H1 (cell line): ENCODE measurements at regions not wholly inside any gene's neighbourhood (a gene's known extent, or its start where the extent isn't known, plus 50 kb on each side); places are given as distances from the start of the nearest gene placed in this dataset.

ENCODE experiments used
- CTCF ChIA-PET: fragments of 300-600 bp; sonication (Branson Sonifier 250); formaldehyde crosslinking; loops from one replicate; lab custom pipeline; 2021; ENCODE audit not compliant: partially characterized antibody; lab: Charles Lee
- POLR2A ChIA-PET: fragments of 300-600 bp; sonication (Branson Sonifier 250); formaldehyde crosslinking; loops from one replicate; lab custom pipeline; 2021; ENCODE audit warnings: inconsistent platforms; ENCODE audit not compliant: partially characterized antibody; lab: Charles Lee
- DNase-seq, 2 experiments: peaks; one replicate each; pipeline versions ENCODE4 v3.0.0 to v3.0.0-alpha.2; 2010 to 2022; ENCODE audit warnings: low spot score in 2 of 2, low read depth in 1 of 2, mixed read lengths in 1 of 2
- FAIRE-seq: peaks from 2 replicates; lab custom pipeline; 2011; peaks lifted over from hg19 to GRCh38; lab: Jason Lieb, UNC
- H2AFZ ChIP-seq: 2 replicates; pipeline ENCODE4 v1.8.1; 2012; ENCODE audit warnings: low read length, inconsistent platforms
- H2AK5ac ChIP-seq: 2 replicates; pipeline ENCODE4 v1.6.1; 2013; ENCODE audit warnings: low read depth, low read length
- H2BK120ac ChIP-seq: replicated peaks from 2 replicates; pipeline ENCODE3; 2013; ENCODE audit warnings: low read depth, low read length, inconsistent platforms
- H2BK12ac ChIP-seq: 2 replicates; pipeline ENCODE4 v1.6.1; 2013; ENCODE audit warnings: low read depth, low read length
- H2BK15ac ChIP-seq: 2 replicates; pipeline ENCODE4 v1.6.1; 2013; ENCODE audit warnings: low read length
- H2BK20ac ChIP-seq: 2 replicates; pipeline ENCODE4 v1.6.1; 2013; ENCODE audit warnings: low read length
- H2BK5ac ChIP-seq: 2 replicates; pipeline ENCODE4 v1.6.1; 2013; ENCODE audit warnings: low read depth, low read length
- H3K14ac ChIP-seq: 2 replicates; pipeline ENCODE4 v1.6.1; 2013; ENCODE audit warnings: inconsistent platforms; ENCODE audit not compliant: insufficient read length
- H3K18ac ChIP-seq: 2 replicates; pipeline ENCODE4 v1.6.1; 2013; ENCODE audit warnings: low read length; ENCODE audit errors: extremely low read depth
- H3K23ac ChIP-seq: 2 replicates; pipeline ENCODE4 v1.6.1; 2013; ENCODE audit warnings: inconsistent platforms; ENCODE audit not compliant: insufficient read length
- H3K23me2 ChIP-seq: 2 replicates; pipeline ENCODE4 v1.6.1; 2013; ENCODE audit warnings: low read depth, low read length
- H3K27ac ChIP-seq: 2 replicates; pipeline ENCODE4 v1.6.1; 2011; ENCODE audit warnings: low read depth, low read length, inconsistent platforms
- H3K27me3 ChIP-seq, 4 experiments: replicated peaks in 1 of 4; 1 replicate in 1 of 4; 2 replicates in 3 of 4; pipeline versions ENCODE4 v1.6.1 to v1.8.1; 2011 to 2013; ENCODE audit warnings: low read length in 3 of 4, mild to moderate bottlenecking in 3 of 4, inconsistent platforms in 2 of 4, mixed read lengths in 2 of 4, moderate library complexity in 1 of 4; ENCODE audit not compliant: control insufficient read depth in 3 of 4, insufficient read depth in 3 of 4; ENCODE audit errors: extremely low read depth in 1 of 4
- H3K36me3 ChIP-seq, 4 experiments: 2 replicates each; pipeline versions ENCODE4 v1.6.1 to v1.8.1; 2011 to 2013; ENCODE audit warnings: mild to moderate bottlenecking in 4 of 4, low read length in 3 of 4, moderate library complexity in 2 of 4, control low read depth in 1 of 4, inconsistent platforms in 1 of 4; ENCODE audit not compliant: insufficient read depth in 4 of 4, control insufficient read depth in 2 of 4
- H3K4ac ChIP-seq: replicated peaks from 2 replicates; pipeline ENCODE3; 2013; ENCODE audit warnings: low read length, low read depth, mixed read lengths, inconsistent platforms; ENCODE audit not compliant: insufficient read length
- H3K4me1 ChIP-seq, 4 experiments: replicated peaks in 1 of 4; 1 replicate in 1 of 4; 2 replicates in 3 of 4; pipeline versions ENCODE4 v1.6.1 to v1.8.1; 2011 to 2013; ENCODE audit warnings: low read length in 3 of 4, inconsistent platforms in 2 of 4, mixed read lengths in 1 of 4; ENCODE audit not compliant: insufficient read depth in 4 of 4, control insufficient read depth in 3 of 4
- H3K4me2 ChIP-seq, 2 experiments: 2 replicates each; pipeline versions ENCODE4 v1.6.1 to v1.8.1; 2011 to 2013; ENCODE audit warnings: low read depth in 2 of 2, low read length in 2 of 2, control low read depth in 1 of 2, inconsistent platforms in 1 of 2, mild to moderate bottlenecking in 1 of 2; ENCODE audit not compliant: insufficient read depth in 1 of 2
- H3K4me3 ChIP-seq, 4 experiments: fragments of 200-600, 300-600 bp in 1 of 4; sonication (generic), shearing (Covaris generic), sonication (Bioruptor Twin) in 1 of 4; 2 replicates each; pipeline versions ENCODE4 v1.5.1 to v1.8.1; 2011 to 2016; ENCODE audit warnings: low read length in 4 of 4, low read depth in 3 of 4, control low read depth in 2 of 4, inconsistent platforms in 2 of 4, mild to moderate bottlenecking in 2 of 4, mixed read lengths in 1 of 4, moderate library complexity in 1 of 4; ENCODE audit not compliant: insufficient read depth in 2 of 4; ENCODE audit errors: extremely low read depth in 1 of 4
- H3K56ac ChIP-seq: replicated peaks from 2 replicates; pipeline ENCODE3; 2013; ENCODE audit warnings: low read depth, mild to moderate bottlenecking, mixed read lengths, low read length, inconsistent platforms; ENCODE audit not compliant: insufficient read length
- H3K79me1 ChIP-seq: 2 replicates; pipeline ENCODE4 v1.6.1; 2013; ENCODE audit warnings: low read depth, low read length, control low read depth
- H3K79me2 ChIP-seq, 2 experiments: 2 replicates each; pipeline versions ENCODE4 v1.6.1 to v1.8.1; 2012 to 2013; ENCODE audit warnings: low read length in 2 of 2, mild to moderate bottlenecking in 2 of 2, inconsistent platforms in 1 of 2; ENCODE audit not compliant: insufficient read depth in 2 of 2, control insufficient read depth in 1 of 2
- H3K9ac ChIP-seq, 4 experiments: replicated peaks in 1 of 4; 1 replicate in 1 of 4; 2 replicates in 3 of 4; pipeline versions ENCODE4 v1.6.1 to v1.8.1; 2011 to 2013; ENCODE audit warnings: low read depth in 3 of 4, low read length in 3 of 4, control low read depth in 2 of 4, mild to moderate bottlenecking in 2 of 4, moderate library complexity in 2 of 4, inconsistent platforms in 1 of 4; ENCODE audit errors: extremely low read depth in 1 of 4
- H3K9me3 ChIP-seq, 2 experiments: 2 replicates each; pipeline versions ENCODE4 v1.6.1 to v1.8.1; 2012 to 2013; ENCODE audit warnings: mild to moderate bottlenecking in 2 of 2, moderate library complexity in 2 of 2, control low read depth in 1 of 2, inconsistent platforms in 1 of 2, low read depth in 1 of 2, low read length in 1 of 2, mixed read lengths in 1 of 2; ENCODE audit not compliant: insufficient read depth in 2 of 2
- H4K20me1 ChIP-seq, 2 experiments: replicated peaks in 1 of 2; 2 replicates each; pipeline versions ENCODE3 to v1.8.1; 2011 to 2013; ENCODE audit warnings: inconsistent platforms in 2 of 2, low read length in 2 of 2, mild to moderate bottlenecking in 1 of 2; ENCODE audit not compliant: insufficient read depth in 2 of 2, control insufficient read depth in 1 of 2
- H4K5ac ChIP-seq: 2 replicates; pipeline ENCODE4 v1.6.1; 2013; ENCODE audit warnings: low read length, low read depth, mixed read lengths, inconsistent platforms; ENCODE audit not compliant: insufficient read length
- H4K8ac ChIP-seq: 2 replicates; pipeline ENCODE4 v1.8.0; 2013; ENCODE audit warnings: mild to moderate bottlenecking, moderate library complexity, low read length, inconsistent platforms; ENCODE audit not compliant: insufficient read depth; ENCODE audit errors: extremely low read depth
- H4K91ac ChIP-seq: replicated peaks from 2 replicates; pipeline ENCODE3; 2013; ENCODE audit warnings: low read length, mixed read lengths, inconsistent platforms; ENCODE audit not compliant: insufficient read length
- BRCA1 ChIP-seq: IDR thresholded peaks from 2 replicates; pipeline ENCODE4 v1.6.1; 2012; ENCODE audit warnings: low read depth, low read length, improper control_type of control experiment
- EP300 ChIP-seq, 2 experiments: IDR thresholded peaks; 1 replicate in 1 of 2; 2 replicates in 1 of 2; pipeline ENCODE4 v1.6.1; 2011 to 2012; ENCODE audit warnings: low read depth in 2 of 2, low read length in 2 of 2, mild to moderate bottlenecking in 2 of 2, borderline replicate concordance in 1 of 2, inconsistent platforms in 1 of 2, moderate library complexity in 1 of 2
- GABPA ChIP-seq: IDR thresholded peaks from 2 replicates; pipeline ENCODE4 v1.6.1; 2011; ENCODE audit warnings: mild to moderate bottlenecking, low read length, moderate library complexity, borderline replicate concordance; ENCODE audit not compliant: insufficient read depth
- JUN ChIP-seq: IDR thresholded peaks from 2 replicates; pipeline ENCODE4 v1.6.1; 2011; ENCODE audit warnings: low read depth, mild to moderate bottlenecking, improper control_type of control experiment, low read length
- KDM4A ChIP-seq: IDR thresholded peaks from one replicate; pipeline ENCODE4 v1.7.1; 2012; ENCODE audit warnings: low read depth, mild to moderate bottlenecking, moderate library complexity, low read length, inconsistent platforms; ENCODE audit not compliant: severe bottlenecking
- KDM5A ChIP-seq: fragments of 200-600 bp; IDR thresholded peaks from 2 replicates; pipeline ENCODE4 v1.7.1; 2012; ENCODE audit warnings: mild to moderate bottlenecking, low read length, inconsistent platforms, mixed read lengths
- MAX ChIP-seq: IDR thresholded peaks from 2 replicates; pipeline ENCODE4 v1.6.1; 2012; ENCODE audit warnings: inconsistent platforms
- NANOG ChIP-seq: IDR thresholded peaks from 2 replicates; pipeline ENCODE4 v1.6.1; 2011; ENCODE audit warnings: low read length, low read depth, mild to moderate bottlenecking, inconsistent platforms; ENCODE audit not compliant: insufficient read depth, poor library complexity, severe bottlenecking
- RNF2 ChIP-seq: fragments of 200-900, 300-1000 bp; sonication (generic); IDR thresholded peaks from 2 replicates; pipeline ENCODE4 v1.7.1; 2016; ENCODE audit warnings: borderline replicate concordance, low read depth, mild to moderate bottlenecking, antibody characterized with exemption, low read length; ENCODE audit not compliant: poor library complexity, severe bottlenecking; ENCODE audit errors: missing control alignments
- TBP ChIP-seq: IDR thresholded peaks from 2 replicates; pipeline ENCODE4 v1.6.1; 2011; ENCODE audit warnings: low read depth, low read length, improper control_type of control experiment
- WGBS, 2 experiments: shearing (Covaris generic) in 1 of 2; methylation state at CpG; one replicate each; pipeline versions ENCODE4 v1.1.6 to v1.1.7; 2013 to 2015; ENCODE audit warnings: low lambda C conversion rate in 2 of 2, mixed read lengths in 2 of 2, inconsistent platforms in 1 of 2, low coverage in 1 of 2, missing lambda C conversion rate in 1 of 2; ENCODE audit not compliant: insufficient replicate concordance in 2 of 2, insufficient coverage in 1 of 2, insufficient read length in 1 of 2; ENCODE audit errors: extremely low coverage in 1 of 2, missing lambda C conversion rate in 1 of 2; 5-methylcytosine and 5-hydroxymethylcytosine counted together

- H3K23me2 ChIP-seq, result no peaks in the 10 kb centered on the region
- H3K18ac ChIP-seq, result no peak overlapping the region
- no peak for DNase-seq
- H3K56ac ChIP-seq, result no peak overlapping the region
- H3K27me3 ChIP-seq, result no peaks in the 10 kb centered on the region
- H2BK12ac ChIP-seq, result no peak overlapping the region
- H2BK20ac ChIP-seq, result no peak overlapping the region
- no peak overlapping the region for H4K91ac ChIP-seq
- no peak overlapping the region for H2BK15ac ChIP-seq
- no peak for FAIRE-seq
- no peak overlapping the region for H3K4me3 ChIP-seq
- no peaks in the 10 kb centered on the region for H4K20me1 ChIP-seq
- no peak for TF ChIP-seq TBP
- no peak for TF ChIP-seq MAX
- no peak for TF ChIP-seq KDM5A
- TF ChIP-seq BRCA1, result no peak
- no peak for TF ChIP-seq EP300 (IDR thresholded peaks at IDR 0.05; ENCODE audit: borderline replicate concordance in 1 of 2, low read depth in 2 of 2, low read length in 2 of 2)
- TF ChIP-seq RNF2, result no peak
- TF ChIP-seq NANOG, result no peak
- no peak for TF ChIP-seq KDM4A
- TF ChIP-seq JUN, result no peak
- no peak for TF ChIP-seq GABPA
- no peak overlapping the region for H4K8ac ChIP-seq
- no peaks in the 10 kb centered on the region for H3K9me3 ChIP-seq
- H3K79me1 ChIP-seq, result no peaks in the 10 kb centered on the region
- no peak overlapping the region for H3K9ac ChIP-seq
- no peak overlapping the region for H2BK120ac ChIP-seq
- no peak overlapping the region for H3K27ac ChIP-seq
- no peak overlapping the region for H2BK5ac ChIP-seq
- WGBS, 2 experiments, result 59% methylated on average over 3 of the region's 3 CpGs; no CpG with 5 or more reads in 1 of the 2 experiments
- H2AK5ac ChIP-seq, result no peak overlapping the region
- no peak overlapping the region for H2AFZ ChIP-seq
- ChIA-PET POLR2A (no interaction called here), CTCF (no interaction called here)
- no peak overlapping the region for H3K23ac ChIP-seq
- no peak overlapping the region for H3K4ac ChIP-seq
- H3K79me2 ChIP-seq, result no peaks in the 10 kb centered on the region
- H3K36me3 ChIP-seq, result no peaks in the 10 kb centered on the region
- no peak overlapping the region for H3K14ac ChIP-seq
- no peaks in the 10 kb centered on the region for H3K4me1 ChIP-seq
- no peak overlapping the region for H3K4me2 ChIP-seq
- H4K5ac ChIP-seq, result no peak overlapping the region
Measured at GRCh38 chr13:70593716-70594115, 485.5 kb upstream of the KLHL1 start.
